SW 1271 (cell line): ENCODE measurements at regions not wholly inside any gene's neighbourhood (a gene's known extent, or its start where the extent isn't known, plus 50 kb on each side); places are given as distances from the start of the nearest gene placed in this dataset.
"Not testable (repeated sequence)": the region's sequence is repeated elsewhere in the genome, so short reads cannot be mapped to it uniquely, and the experiment has no call there.

Source experiments
- DNase-seq, 2 experiments: peaks; one replicate each; lab custom pipeline; 2025; lab: John Stamatoyannopoulos, UW

- DNase-seq: not testable (repeated sequence)
Measured at GRCh38 chr16:59624381-59624780, 890.3 kb upstream of the GOT2 start.

GRCh38 chr16:59614466-59615240 is 880.5 kb upstream of the GOT2 start:
- no peak for DNase-seq

- not testable (repeated sequence) for DNase-seq
Measured at GRCh38 chr16:59612910-59613620, 878.9 kb upstream of the GOT2 start.

GRCh38 chr16:59612094-59612493 is 878.0 kb upstream of the GOT2 start:
- DNase-seq: no peak

- no peak for DNase-seq
Measured at GRCh38 chr16:59611556-59611955, 877.4 kb upstream of the GOT2 start.

- no peak for DNase-seq
Measured at GRCh38 chr16:59605706-59606105, 871.6 kb upstream of the GOT2 start.

GRCh38 chr16:59604354-59604753 is 870.2 kb upstream of the GOT2 start:
- no peak for DNase-seq

- DNase-seq: no peak
Measured at GRCh38 chr16:59601452-59601851, 867.3 kb upstream of the GOT2 start.

- no peak for DNase-seq
Measured at GRCh38 chr16:59597269-59597668, 863.2 kb upstream of the GOT2 start.

- DNase-seq: no peak
Measured at GRCh38 chr16:59596693-59597092, 862.6 kb upstream of the GOT2 start.

GRCh38 chr16:59593194-59593661 is 859.1 kb upstream of the GOT2 start:
- DNase-seq: no peak

GRCh38 chr16:59591480-59591879 is 857.4 kb upstream of the GOT2 start:
- no peak for DNase-seq

GRCh38 chr16:59590845-59591244 is 856.7 kb upstream of the GOT2 start:
- DNase-seq: no peak

GRCh38 chr16:59586331-59586730 is 852.2 kb upstream of the GOT2 start:
- DNase-seq: no peak

GRCh38 chr16:59574296-59574695 is 840.2 kb upstream of the GOT2 start:
- no peak for DNase-seq

- no peak for DNase-seq
Measured at GRCh38 chr16:59573528-59574271, 839.6 kb upstream of the GOT2 start.

GRCh38 chr16:59567496-59567895 is 833.4 kb upstream of the GOT2 start:
- no peak for DNase-seq

GRCh38 chr16:59566446-59566845 is 832.3 kb upstream of the GOT2 start:
- DNase-seq: no peak

- no peak for DNase-seq
Measured at GRCh38 chr16:59558679-59559078, 824.6 kb upstream of the GOT2 start.

GRCh38 chr16:59552164-59552563 is 818.0 kb upstream of the GOT2 start:
- no peak for DNase-seq

- DNase-seq: no peak
Measured at GRCh38 chr16:59545721-59546120, 811.6 kb upstream of the GOT2 start.

- no peak for DNase-seq
Measured at GRCh38 chr16:59543641-59544040, 809.5 kb upstream of the GOT2 start.

- no peak for DNase-seq
Measured at GRCh38 chr16:59540621-59541020, 806.5 kb upstream of the GOT2 start.
